DND-41 (cell line): ENCODE measurements at regions not wholly inside any gene's neighbourhood (a gene's known extent, or its start where the extent isn't known, plus 50 kb on each side); places are given as distances from the start of the nearest gene placed in this dataset.

Source experiments
- EZH2 ChIP-seq: IDR thresholded peaks from 3 replicates; pipeline ENCODE4 v1.6.1; 2012; ENCODE audit warnings: borderline replicate concordance, low read depth, mild to moderate bottlenecking, moderate library complexity, low read length, inconsistent platforms; ENCODE audit not compliant: severe bottlenecking
- TF ChIP-seq, protein P1 (sequence below): IDR thresholded peaks from 2 replicates; pipeline ENCODE4 v1.5.1; 2012; ENCODE audit warnings: borderline replicate concordance, low read length, moderate library complexity, mild to moderate bottlenecking; ENCODE audit not compliant: poor library complexity, severe bottlenecking; ENCODE audit errors: extremely low read depth

DNA sequence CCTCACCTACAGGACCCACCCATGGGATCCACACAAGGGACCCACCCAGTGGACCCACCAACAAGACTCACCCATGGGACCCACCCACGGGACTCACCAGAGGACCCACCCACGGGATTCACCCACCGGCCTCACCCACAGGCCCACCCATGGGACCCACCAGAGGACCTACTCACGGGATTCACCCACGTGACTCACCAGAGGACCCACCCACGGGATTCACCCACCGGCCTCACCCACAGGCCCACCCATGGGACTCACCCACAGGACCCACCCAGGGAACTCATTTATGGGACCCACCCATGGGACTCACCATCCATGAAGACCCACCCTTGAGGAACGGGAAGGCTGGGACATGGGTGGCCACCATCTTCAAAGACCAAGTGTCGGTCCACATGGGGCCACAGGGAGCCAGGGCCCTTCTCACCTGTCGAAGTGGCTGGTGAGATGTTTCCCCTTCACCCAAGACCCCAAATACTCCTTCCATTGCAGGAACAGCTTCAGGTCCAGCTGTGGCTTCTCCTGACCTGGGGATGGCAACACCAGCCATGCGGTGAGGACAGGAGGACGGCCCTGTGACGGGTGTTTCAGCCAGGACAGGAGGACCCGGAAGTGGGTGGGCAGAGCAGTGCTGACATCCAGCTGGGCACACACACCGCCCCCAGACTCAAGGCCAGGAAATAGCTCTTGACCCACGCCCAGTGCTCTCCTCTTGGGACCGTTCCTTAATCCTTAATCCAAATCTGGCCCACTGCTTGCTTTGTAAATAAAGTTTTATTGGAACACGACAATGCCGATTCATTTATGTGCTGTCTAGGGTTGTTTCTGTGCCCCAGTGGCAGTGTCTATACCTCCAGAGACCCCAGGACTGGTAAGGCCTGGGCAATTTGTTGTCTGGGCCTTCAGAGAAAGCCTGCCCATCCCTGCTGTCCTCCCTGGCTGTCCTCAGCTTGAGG is 1005.1 kb downstream of the BRD1 start:
- TF ChIP-seq, protein P1, sequence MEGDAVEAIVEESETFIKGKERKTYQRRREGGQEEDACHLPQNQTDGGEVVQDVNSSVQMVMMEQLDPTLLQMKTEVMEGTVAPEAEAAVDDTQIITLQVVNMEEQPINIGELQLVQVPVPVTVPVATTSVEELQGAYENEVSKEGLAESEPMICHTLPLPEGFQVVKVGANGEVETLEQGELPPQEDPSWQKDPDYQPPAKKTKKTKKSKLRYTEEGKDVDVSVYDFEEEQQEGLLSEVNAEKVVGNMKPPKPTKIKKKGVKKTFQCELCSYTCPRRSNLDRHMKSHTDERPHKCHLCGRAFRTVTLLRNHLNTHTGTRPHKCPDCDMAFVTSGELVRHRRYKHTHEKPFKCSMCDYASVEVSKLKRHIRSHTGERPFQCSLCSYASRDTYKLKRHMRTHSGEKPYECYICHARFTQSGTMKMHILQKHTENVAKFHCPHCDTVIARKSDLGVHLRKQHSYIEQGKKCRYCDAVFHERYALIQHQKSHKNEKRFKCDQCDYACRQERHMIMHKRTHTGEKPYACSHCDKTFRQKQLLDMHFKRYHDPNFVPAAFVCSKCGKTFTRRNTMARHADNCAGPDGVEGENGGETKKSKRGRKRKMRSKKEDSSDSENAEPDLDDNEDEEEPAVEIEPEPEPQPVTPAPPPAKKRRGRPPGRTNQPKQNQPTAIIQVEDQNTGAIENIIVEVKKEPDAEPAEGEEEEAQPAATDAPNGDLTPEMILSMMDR, result no peak
- no peak for TF ChIP-seq EZH2
